Prostate gland (tissue), 2 donors: ENCODE measurements at regions not wholly inside any gene's neighbourhood (a gene's known extent, or its start where the extent isn't known, plus 50 kb on each side); places are given as distances from the start of the nearest gene placed in this dataset.

Experiments used
- POLR2A ChIP-seq: fragments of 450-650 bp; IDR thresholded peaks from one replicate; pipeline ENCODE4 v1.6.1; 2016; ENCODE audit warnings: antibody characterized with exemption, mild to moderate bottlenecking
- POLR2AphosphoS5 ChIP-seq: sonication (generic); formaldehyde crosslinking; IDR thresholded peaks from one replicate; pipeline ENCODE4 v1.6.1; 2017; ENCODE audit warnings: antibody characterized with exemption
- TF ChIP-seq, protein P1 (sequence below), 4 experiments: fragments of 200-600 bp in 2 of 4; fragments of 450-650 bp in 2 of 4; sonication (generic) in 2 of 4; IDR thresholded peaks; 1 replicate in 3 of 4; 2 replicates in 1 of 4; pipeline ENCODE4 v1.5.1; 2016 to 2019; ENCODE audit warnings: antibody characterized with exemption in 4 of 4, mild to moderate bottlenecking in 2 of 4, moderate library complexity in 2 of 4

- TF ChIP-seq, protein P1, sequence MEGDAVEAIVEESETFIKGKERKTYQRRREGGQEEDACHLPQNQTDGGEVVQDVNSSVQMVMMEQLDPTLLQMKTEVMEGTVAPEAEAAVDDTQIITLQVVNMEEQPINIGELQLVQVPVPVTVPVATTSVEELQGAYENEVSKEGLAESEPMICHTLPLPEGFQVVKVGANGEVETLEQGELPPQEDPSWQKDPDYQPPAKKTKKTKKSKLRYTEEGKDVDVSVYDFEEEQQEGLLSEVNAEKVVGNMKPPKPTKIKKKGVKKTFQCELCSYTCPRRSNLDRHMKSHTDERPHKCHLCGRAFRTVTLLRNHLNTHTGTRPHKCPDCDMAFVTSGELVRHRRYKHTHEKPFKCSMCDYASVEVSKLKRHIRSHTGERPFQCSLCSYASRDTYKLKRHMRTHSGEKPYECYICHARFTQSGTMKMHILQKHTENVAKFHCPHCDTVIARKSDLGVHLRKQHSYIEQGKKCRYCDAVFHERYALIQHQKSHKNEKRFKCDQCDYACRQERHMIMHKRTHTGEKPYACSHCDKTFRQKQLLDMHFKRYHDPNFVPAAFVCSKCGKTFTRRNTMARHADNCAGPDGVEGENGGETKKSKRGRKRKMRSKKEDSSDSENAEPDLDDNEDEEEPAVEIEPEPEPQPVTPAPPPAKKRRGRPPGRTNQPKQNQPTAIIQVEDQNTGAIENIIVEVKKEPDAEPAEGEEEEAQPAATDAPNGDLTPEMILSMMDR (IDR thresholded peaks at IDR 0.05): no peak
- TF ChIP-seq POLR2A (no peak), POLR2AphosphoS5 (no peak)
Observed at GRCh38 chr3:87732294-87732693, 326.5 kb downstream of the CGGBP1 start.
